HG02588 (cell line): ENCODE measurements at regions not wholly inside any gene's neighbourhood (a gene's known extent, or its start where the extent isn't known, plus 50 kb on each side); places are given as distances from the start of the nearest gene placed in this dataset.

Experiments
- ATAC-seq: cut with Tn5 transposase; IDR thresholded peaks from one replicate; pipeline ENCODE4 v1.9.1; 2021; ENCODE audit warnings: mild to moderate bottlenecking, moderate library complexity; ENCODE audit not compliant: unreplicated experiment

GRCh38 chr1:106773206-106773605 is 283.3 kb upstream of the PRMT6 start:
- no peak for ATAC-seq

GRCh38 chr1:106780066-106780465 is 276.4 kb upstream of the PRMT6 start:
- no peak for ATAC-seq

- no peak for ATAC-seq
Measured at GRCh38 chr1:106780806-106781569, 275.5 kb upstream of the PRMT6 start.

- no peak for ATAC-seq
Measured at GRCh38 chr1:106785176-106785575, 271.3 kb upstream of the PRMT6 start.

- no peak for ATAC-seq
Measured at GRCh38 chr1:106787520-106787919, 269.0 kb upstream of the PRMT6 start.

GRCh38 chr1:106789686-106790085 is 266.8 kb upstream of the PRMT6 start:
- no peak for ATAC-seq

- no peak for ATAC-seq
Measured at GRCh38 chr1:106791041-106791440, 265.4 kb upstream of the PRMT6 start.

- ATAC-seq, result no peak
Measured at GRCh38 chr1:106793651-106794050, 262.8 kb upstream of the PRMT6 start.

GRCh38 chr1:106798991-106799390 is 257.5 kb upstream of the PRMT6 start:
- ATAC-seq, result no peak

GRCh38 chr1:106802181-106802580 is 254.3 kb upstream of the PRMT6 start:
- ATAC-seq, result no peak

GRCh38 chr1:106814418-106814817 is 242.1 kb upstream of the PRMT6 start:
- ATAC-seq, result no peak

GRCh38 chr1:106817575-106817974 is 238.9 kb upstream of the PRMT6 start:
- no peak for ATAC-seq

- no peak for ATAC-seq
Measured at GRCh38 chr1:106831511-106831910, 225.0 kb upstream of the PRMT6 start.

- peak; percentile 93 for ATAC-seq
Measured at GRCh38 chr1:106836708-106837107, 219.8 kb upstream of the PRMT6 start.

- no peak for ATAC-seq
Measured at GRCh38 chr1:106843518-106843917, 213.0 kb upstream of the PRMT6 start.

- ATAC-seq, result peak; percentile 94
Measured at GRCh38 chr1:106846656-106847055, 209.8 kb upstream of the PRMT6 start.

- no peak for ATAC-seq
Measured at GRCh38 chr1:106861110-106861509, 195.4 kb upstream of the PRMT6 start.

GRCh38 chr1:106868828-106869227 is 187.6 kb upstream of the PRMT6 start:
- no peak for ATAC-seq

GRCh38 chr1:106875622-106876021 is 180.9 kb upstream of the PRMT6 start:
- peak; percentile 75 for ATAC-seq

- ATAC-seq, result peak; percentile 77
Measured at GRCh38 chr1:106876384-106876783, 180.1 kb upstream of the PRMT6 start.

GRCh38 chr1:106879538-106879937 is 176.9 kb upstream of the PRMT6 start:
- no peak for ATAC-seq

GRCh38 chr1:106880226-106880625 is 176.2 kb upstream of the PRMT6 start:
- ATAC-seq, result no peak

GRCh38 chr1:106883208-106883607 is 173.3 kb upstream of the PRMT6 start:
- ATAC-seq, result no peak
